ENCODE measurements at regions not wholly inside any gene's neighbourhood (a gene's known extent, or its start where the extent isn't known, plus 50 kb on each side); places are given as distances from the start of the nearest gene placed in this dataset.

- no peak for DNase-seq
These were observed 167.1 kb upstream of the PACRGL start for GRCh38 chr4:20532871-20533870.

GRCh38 chr4:20538905-20539304 is 161.4 kb upstream of the PACRGL start:
- DNase-seq: peak; percentile 54

DNA sequence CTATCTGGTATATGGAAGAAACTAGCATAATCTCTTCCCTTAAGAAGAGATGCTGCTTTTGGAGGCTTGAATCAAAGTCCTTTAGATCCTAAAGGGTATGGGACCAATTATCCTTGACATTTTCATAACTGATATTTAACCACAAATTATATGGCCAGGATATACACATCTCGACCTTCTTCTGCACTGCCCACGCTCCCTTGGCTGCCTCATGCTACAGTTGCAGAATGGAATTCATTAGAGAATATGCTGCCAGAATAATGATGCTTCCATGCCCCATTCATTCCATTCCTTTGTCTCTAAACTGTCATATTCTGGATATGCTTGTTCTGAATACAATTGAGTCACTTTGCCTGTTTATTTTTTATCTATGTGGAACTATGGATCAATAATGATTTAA is 157.1 kb upstream of the PACRGL start:
- no peak for DNase-seq

DNA sequence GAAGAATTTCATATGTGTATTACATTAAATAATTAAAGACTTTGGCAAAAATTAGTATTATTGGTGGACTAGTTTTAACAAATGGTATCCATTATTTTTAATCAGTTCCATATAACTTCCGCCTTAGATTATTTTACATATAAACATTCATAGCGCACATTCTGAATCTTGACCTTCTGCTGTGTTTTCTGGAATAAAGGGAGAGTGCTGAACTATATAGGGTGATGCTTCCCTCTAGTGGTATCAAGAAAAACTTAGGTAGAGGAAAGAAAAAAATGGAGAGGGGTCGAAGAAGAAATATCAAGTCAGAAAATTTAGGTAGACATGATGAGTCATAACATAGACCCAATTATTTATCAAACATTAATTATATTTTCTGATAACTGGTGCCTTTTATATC is 155.6 kb upstream of the PACRGL start:
- DNase-seq: peak; percentile 23

GRCh38 chr4:20552004-20552403 is 148.3 kb upstream of the PACRGL start:
- DNase-seq: no peak

DNA sequence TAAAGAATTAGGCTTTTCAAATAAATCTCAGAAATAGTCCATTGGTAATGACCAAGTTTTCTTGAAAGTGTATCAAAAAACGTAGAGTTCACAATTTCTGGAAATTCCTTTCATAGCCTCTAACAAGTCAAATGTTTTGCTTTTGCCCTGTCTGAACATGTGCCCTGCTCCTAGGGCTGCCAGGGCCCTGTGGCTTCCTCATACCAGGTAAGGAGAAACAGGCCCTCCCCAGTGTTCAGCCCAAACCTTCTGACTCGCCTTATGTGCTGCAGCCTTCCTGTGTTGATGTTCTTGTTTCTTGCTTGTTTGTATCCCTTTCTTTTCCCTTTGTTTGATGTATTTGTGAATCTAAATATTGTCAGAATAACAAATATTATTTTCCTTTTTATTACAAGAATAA is 146.1 kb upstream of the PACRGL start:
- DNase-seq: no peak

DNA sequence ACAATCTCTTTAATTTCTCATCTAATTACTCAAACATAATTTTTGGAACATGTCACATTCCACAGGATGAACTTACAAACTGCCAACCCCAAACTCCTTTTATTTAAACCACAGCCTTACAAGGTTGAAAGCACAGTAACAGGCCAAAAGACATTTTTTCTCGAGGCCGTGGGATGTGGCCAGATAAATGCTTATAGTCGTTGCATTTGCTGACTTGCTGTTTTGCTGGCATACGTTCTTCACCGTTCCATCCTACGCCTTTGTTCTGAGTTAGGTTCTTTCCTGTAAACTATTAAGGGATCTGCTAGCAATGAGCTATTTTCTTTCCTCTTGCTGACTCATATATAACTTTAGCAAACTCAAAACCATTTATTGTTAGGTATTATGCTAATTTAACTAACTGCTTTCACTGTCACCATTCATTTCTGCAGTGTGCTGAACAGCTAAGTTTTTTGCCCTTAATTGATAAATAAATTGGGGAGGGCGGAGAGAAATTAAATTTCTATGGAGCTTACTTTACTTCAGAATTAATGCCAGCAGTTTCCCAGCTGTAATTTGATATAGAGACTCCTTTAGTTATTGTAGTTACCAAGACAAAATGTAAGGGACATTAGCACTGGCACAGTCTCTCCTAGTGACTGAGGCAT is 135.1 kb upstream of the PACRGL start:
- no peak for DNase-seq

- DNase-seq: no peak
These were observed 129.1 kb upstream of the PACRGL start for GRCh38 chr4:20570981-20571715.

DNA sequence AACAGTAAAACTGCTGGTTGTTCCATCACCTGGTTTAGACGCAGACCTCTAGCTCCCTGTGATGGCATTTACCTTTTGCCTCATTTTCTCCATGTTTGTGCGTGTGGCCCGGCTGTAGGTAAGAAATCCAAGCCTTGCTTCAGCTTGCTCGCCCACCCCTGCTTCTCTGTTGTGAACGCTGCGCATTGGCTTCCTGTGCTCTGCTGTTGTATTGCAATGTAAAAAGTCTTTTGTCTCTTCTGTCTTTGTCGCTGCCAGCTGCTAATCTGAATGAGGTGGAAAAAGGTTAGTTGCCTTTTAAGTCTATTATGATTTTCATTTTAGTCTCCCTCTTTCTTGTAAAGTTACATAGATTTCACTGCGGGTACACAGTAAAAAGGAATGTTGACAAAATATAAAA is 127.3 kb upstream of the PACRGL start:
- no peak for DNase-seq

- no peak for DNase-seq
These were observed 125.3 kb upstream of the PACRGL start for GRCh38 chr4:20574986-20575385.

DNA sequence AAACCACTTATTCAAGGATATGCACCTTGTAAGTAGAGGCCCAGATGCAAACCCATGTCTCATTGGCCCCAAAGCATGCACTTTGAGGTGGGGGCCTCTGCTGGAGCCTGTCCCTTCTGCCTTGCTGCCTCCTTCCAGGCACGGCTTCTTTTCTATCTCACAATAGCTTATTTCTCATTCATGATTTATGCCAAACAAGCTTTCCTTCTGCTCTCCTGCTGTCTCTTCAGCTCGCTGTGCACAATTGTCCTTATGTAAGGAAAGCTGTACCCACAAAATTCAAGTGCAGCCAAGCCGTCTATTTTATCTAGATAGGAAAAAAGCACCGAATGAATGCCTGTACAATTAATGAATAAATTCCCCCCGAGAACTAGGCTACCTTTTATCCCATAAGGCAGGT is 124.8 kb upstream of the PACRGL start:
- DNase-seq: no peak

GRCh38 chr4:20576861-20577260 is 123.4 kb upstream of the PACRGL start:
- no peak for DNase-seq

GRCh38 chr4:20577702-20578101 is 122.6 kb upstream of the PACRGL start:
- DNase-seq: no peak

- no peak for DNase-seq
These were observed 119.4 kb upstream of the PACRGL start for GRCh38 chr4:20580907-20581306.

DNA sequence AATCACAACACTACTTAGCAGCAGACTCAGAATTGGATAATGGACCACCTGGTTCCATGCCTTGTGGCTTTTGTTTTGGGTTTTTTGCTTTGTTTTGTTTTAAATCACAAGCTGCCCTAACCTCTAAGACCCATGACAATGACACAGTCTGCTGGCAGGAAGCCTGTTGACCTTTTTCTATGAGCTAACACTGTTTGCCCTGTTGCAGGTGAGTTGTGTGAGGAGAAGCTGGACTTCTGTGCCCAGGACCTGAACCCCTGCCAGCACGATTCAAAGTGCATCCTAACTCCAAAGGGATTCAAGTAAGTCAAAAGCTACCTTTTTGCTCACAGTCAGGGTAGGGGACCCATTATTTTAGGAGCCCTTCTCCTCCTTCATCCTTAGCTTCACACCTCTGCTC is 110.8 kb upstream of the PACRGL start:
- DNase-seq: no peak

DNA sequence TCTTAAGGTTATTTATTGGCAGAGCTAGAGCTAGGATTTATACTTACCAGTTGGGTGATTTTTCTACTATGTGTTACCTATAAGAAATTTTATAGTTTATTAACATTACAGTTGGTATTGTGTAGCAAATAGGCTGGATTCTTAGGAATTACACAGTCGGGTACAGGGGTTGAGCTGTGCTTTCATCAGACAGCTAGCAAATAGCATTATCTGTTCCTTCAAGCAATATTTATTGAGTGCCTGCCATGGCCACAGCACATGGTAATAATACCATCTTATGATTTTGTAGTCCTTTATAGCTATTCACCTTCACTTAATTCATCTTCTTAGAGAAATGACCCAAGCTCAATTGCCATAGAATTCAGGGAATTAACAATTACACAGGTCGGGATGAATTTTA is 109.4 kb upstream of the PACRGL start:
- DNase-seq: no peak

GRCh38 chr4:20591571-20591970 is 108.7 kb upstream of the PACRGL start:
- DNase-seq: no peak

- DNase-seq: no peak
These were observed 108.2 kb upstream of the PACRGL start for GRCh38 chr4:20592013-20592412.

DNA sequence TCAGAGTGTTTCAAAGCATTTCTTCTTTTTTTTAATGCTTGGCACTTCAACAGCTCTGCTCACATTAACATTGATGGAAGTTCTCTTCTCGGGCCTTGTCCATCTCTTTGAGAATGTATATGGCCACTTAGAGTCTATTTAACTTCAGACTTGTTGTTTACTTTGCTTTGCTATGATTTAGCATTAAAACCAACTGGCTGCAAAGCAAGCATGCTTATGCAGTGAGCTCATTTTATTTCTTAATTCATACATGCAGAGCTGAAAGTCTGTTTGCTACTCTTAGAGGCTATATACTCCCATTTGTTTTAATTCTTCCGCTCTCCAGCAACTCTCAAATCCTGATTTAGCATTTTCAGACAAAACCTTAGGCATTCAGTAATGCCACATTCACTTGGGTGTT is 107.6 kb upstream of the PACRGL start:
- no peak for DNase-seq

DNA sequence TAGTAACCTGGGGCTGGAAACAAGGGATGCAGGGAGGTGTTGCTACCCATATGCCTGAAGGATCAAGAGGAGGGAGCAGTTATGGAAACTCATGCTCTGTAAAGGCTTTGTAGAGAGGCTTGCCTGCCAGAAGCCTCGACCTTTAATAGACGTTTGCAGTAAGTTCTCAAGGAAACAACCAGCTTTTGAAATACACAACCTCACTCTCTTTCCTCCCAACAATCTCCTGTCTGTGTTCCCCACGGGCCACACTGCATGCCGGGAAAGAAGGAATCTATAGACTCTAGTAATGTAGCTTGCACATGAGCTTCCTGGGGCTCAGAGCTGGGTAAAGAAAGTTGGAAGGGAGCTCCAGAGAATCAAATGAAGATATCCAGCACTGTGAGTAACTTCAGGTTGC is 101.6 kb upstream of the PACRGL start:
- no peak for DNase-seq

DNA sequence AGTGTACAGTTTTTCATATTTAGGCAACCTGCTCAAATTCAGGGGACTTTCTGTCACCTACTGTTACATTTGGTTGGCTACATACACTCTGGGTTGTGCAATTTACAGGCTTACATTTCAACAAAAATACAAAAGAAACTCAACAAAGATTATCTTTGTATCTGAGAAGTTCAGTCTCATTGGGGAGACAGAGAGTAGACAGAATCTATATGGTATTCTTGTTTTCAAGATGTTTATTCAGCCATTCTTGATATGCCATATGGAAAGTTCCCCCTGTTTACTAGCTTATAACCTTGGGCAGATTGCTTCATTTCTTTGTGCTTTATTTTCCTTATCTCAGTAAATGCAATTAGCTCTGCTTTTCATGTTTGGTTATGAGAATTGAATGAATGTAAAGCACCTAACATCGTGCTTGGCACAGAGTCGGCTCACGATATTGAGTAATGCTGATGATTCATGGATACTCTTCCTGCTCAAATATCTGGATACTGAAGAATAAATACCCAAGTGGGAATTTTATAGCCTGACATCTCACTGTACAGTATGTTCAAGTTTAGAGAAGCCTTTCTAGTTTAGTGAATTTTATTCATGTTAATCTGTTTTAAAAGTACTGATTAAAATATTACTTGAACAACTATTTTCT is 96.5 kb upstream of the PACRGL start:
- no peak for DNase-seq

GRCh38 chr4:20612313-20612712 is 87.9 kb upstream of the PACRGL start:
- no peak for DNase-seq

GRCh38 chr4:20614816-20615215 is 85.4 kb upstream of the PACRGL start:
- no peak for DNase-seq

Data from NCI-H1417 treated with DMSO at 0.1 percent for 48 hours (cell line).